NB4 (cell line): ENCODE measurements at regions not wholly inside any gene's neighbourhood (a gene's known extent, or its start where the extent isn't known, plus 50 kb on each side); places are given as distances from the start of the nearest gene placed in this dataset.

ENCODE experiments used
- POLR2A ChIP-seq: IDR thresholded peaks from 2 replicates; pipeline ENCODE4 v1.6.1; 2011; ENCODE audit warnings: mild to moderate bottlenecking; ENCODE audit not compliant: insufficient read length; ENCODE audit errors: extremely low read depth
- TF ChIP-seq, protein P1 (sequence below): IDR thresholded peaks from one replicate; pipeline ENCODE4 v1.5.1; 2012; ENCODE audit warnings: low read depth, low read length

DNA sequence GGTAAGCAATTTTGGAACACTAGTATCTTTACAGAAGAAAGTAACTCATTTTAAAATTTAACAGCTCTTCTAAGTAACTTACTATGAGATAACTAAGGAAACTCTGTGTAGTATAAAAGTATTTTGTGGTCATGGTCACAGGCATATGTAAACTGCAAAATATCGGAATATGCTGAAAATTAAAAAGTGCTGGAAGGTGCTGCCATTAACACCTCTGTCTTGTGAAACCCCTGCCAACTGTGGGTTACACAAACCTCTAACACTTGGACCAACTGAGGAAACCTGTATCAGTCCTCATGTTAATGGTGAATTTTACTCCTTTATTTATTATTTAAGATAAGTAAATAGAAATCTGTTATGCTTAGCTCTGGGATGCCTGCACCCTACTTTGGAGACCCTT lies 206.7 kb downstream of the LACC1 start:
- TF ChIP-seq, protein P1, sequence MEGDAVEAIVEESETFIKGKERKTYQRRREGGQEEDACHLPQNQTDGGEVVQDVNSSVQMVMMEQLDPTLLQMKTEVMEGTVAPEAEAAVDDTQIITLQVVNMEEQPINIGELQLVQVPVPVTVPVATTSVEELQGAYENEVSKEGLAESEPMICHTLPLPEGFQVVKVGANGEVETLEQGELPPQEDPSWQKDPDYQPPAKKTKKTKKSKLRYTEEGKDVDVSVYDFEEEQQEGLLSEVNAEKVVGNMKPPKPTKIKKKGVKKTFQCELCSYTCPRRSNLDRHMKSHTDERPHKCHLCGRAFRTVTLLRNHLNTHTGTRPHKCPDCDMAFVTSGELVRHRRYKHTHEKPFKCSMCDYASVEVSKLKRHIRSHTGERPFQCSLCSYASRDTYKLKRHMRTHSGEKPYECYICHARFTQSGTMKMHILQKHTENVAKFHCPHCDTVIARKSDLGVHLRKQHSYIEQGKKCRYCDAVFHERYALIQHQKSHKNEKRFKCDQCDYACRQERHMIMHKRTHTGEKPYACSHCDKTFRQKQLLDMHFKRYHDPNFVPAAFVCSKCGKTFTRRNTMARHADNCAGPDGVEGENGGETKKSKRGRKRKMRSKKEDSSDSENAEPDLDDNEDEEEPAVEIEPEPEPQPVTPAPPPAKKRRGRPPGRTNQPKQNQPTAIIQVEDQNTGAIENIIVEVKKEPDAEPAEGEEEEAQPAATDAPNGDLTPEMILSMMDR, result no peak
- TF ChIP-seq POLR2A, result no peak
